Rectal smooth muscle tissue (tissue), 1 donor: ENCODE measurements at regions not wholly inside any gene's neighbourhood (a gene's known extent, or its start where the extent isn't known, plus 50 kb on each side); places are given as distances from the start of the nearest gene placed in this dataset.
"Not testable (repeated sequence)": the region's sequence is repeated elsewhere in the genome, so short reads cannot be mapped to it uniquely, and the experiment has no call there.

Experiments used
- H3K27ac ChIP-seq: one replicate; pipeline ENCODE4 v1.7.0; 2013; ENCODE audit warnings: low read depth, low read length, inconsistent platforms
- H3K27me3 ChIP-seq: one replicate; pipeline ENCODE4 v1.7.0; 2013; ENCODE audit warnings: low read length; ENCODE audit not compliant: control insufficient read depth, insufficient read depth
- H3K36me3 ChIP-seq: one replicate; pipeline ENCODE4 v1.7.0; 2013; ENCODE audit warnings: low read length; ENCODE audit not compliant: control insufficient read depth, insufficient read depth
- H3K4me1 ChIP-seq: one replicate; pipeline ENCODE4 v1.7.0; 2013; ENCODE audit warnings: low read length; ENCODE audit not compliant: control insufficient read depth, insufficient read depth
- H3K4me3 ChIP-seq: one replicate; pipeline ENCODE4 v1.7.0; 2013; ENCODE audit warnings: low read length
- H3K9ac ChIP-seq: one replicate; pipeline ENCODE4 v1.7.0; 2013; ENCODE audit warnings: low read length

DNA sequence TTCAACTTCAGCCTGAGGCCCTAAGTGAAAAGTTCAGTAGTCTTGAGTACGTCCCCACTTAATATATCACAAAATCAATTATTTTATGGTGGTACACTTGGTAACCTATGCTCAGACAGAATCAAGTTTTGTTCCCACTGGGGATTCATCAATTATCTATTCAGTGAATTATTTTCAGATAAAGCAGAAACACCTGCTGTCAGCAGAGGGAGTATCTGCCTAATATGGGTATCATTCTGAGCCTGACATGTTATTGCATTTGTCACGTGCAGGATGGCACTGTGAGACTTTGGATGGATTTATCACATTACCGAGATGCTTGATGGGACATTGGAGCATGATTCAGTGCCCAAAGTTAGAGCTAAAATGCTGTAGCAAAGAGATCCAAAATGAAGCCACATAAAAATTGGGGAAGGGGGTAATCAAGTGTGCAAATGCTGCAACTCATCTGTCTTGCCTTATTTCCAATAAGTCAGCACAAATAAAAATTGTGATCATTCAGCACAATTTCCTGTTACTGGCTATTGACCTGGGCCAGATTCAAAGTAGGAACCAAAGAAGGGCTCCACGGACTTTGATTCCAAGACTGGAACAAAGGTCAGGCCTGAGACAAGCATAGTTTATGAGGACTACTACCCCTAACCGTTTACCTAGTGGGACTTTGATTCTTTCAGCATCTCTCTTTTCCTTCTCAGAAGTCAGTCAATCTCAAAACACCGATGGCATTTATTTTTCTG is 657.6 kb downstream of the LMO4 start:
- Histone ChIP-seq H3K36me3 (no peaks in the 10 kb centered on the region), H3K27ac (no peak overlapping the region), H3K9ac (no peak overlapping the region), H3K4me1 (no peaks in the 10 kb centered on the region), H3K4me3 (no peak overlapping the region), H3K27me3 (no peaks in the 10 kb centered on the region)

DNA sequence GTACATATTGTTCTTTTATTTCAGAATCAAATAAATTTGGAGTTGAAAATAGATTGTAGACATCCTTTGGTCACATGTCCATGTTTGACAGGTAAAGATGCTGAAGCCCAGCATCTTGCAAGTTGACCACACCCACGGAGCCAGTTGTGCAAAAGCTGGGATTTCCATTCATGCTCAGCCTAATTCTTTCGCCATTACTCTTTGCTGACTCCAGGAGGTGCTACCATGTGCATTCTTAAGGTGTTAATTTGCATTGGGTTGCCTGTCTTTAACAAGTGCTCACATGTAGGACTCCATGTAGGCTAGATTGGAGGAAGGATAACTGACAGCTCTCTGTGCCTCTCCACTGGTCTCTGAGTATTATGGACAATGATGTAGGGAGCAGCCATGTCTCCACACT is 660.7 kb downstream of the LMO4 start:
- no peaks in the 10 kb centered on the region for H3K27me3 ChIP-seq
- no peak overlapping the region for H3K9ac ChIP-seq
- no peak overlapping the region for H3K27ac ChIP-seq
- H3K4me3 ChIP-seq = no peak overlapping the region
- H3K4me1 ChIP-seq = no peaks in the 10 kb centered on the region
- H3K36me3 ChIP-seq = no peaks in the 10 kb centered on the region

DNA sequence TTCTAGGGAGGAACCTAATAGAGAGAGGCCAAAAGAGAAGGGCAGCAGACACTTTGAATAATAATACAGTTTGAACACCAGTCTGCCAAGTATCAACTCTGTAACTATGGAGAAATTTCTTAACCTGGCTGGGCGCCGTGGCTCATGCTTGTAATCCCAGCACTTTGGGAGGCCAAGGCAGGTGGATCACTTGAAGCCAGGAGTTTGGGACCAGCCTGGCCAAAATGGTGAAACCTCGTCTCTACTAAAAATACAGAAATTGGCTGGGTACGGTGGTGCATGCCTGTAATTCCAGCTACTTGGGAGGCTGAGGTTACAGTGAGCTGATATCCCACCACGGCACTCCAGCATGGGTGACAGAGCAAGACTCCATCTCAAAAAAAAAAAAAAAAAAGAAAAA is 663.9 kb downstream of the LMO4 start:
- H3K27me3 ChIP-seq, H3K27ac ChIP-seq, H3K9ac ChIP-seq, H3K4me1 ChIP-seq, H3K4me3 ChIP-seq, H3K36me3 ChIP-seq: not testable (repeated sequence)

DNA sequence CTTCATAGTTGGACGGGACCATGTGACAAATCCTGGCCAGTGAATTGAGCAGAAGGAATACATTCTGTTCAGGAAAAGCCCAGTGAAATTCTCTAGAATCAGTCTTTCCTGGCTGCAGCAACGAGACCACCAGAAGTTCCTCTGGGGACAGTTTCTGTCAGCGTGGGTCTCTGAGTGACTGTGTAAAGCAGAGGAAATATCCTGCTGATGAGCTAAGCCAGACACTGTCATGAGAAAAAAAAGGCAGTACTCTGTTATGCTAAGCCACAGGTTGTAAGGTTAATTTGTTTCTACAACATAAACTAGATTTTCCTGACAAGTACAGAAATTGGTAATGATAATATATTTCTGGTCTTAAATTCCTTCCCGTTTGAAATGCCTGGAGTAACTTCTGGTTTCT is 664.4 kb downstream of the LMO4 start:
- H3K9ac ChIP-seq = no peak overlapping the region
- H3K4me1 ChIP-seq = no peaks in the 10 kb centered on the region
- no peak overlapping the region for H3K4me3 ChIP-seq
- no peak overlapping the region for H3K27ac ChIP-seq
- no peaks in the 10 kb centered on the region for H3K36me3 ChIP-seq
- no peaks in the 10 kb centered on the region for H3K27me3 ChIP-seq

DNA sequence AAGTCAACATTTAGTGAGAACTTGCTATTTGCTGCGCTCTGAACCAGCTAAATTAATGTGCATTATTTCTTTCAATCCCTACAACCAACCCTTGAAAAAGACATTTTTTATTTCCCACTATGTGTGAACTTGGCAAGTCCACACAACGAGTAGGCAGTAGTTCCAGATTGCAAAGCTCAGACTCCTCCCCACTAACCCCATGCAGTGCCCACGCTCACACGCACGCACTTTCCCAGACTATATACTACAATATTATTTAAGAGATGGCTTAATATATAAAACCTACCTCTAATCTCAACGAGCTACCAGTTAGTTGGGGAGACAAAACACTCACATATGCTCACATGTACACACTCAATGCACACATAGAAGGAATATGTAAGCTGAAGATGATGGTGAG is 671.2 kb downstream of the LMO4 start:
- no peaks in the 10 kb centered on the region for H3K4me1 ChIP-seq

DNA sequence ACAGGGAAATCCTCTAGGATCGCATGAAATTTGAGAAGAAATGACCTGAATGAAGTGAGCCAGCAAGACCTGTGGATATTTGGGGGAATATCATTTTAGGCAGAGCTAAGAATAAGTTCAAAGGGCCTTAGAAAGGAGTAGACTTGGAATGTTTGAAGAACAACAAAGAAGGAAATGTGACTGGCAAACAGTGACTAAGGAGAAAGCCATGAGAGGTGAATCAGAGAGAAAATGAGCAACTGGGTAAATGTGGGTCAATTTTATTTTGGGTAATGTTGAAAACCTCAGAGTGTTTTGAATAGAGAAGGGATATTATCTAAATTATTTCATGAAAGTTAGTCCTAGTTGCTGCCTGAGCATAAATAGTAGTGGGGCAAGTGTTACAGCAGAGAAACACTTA is 672.8 kb downstream of the LMO4 start:
- Histone ChIP-seq H3K27ac (no peak overlapping the region), H3K4me3 (no peak overlapping the region), H3K27me3 (no peaks in the 10 kb centered on the region), H3K9ac (no peak overlapping the region), H3K4me1 (no peaks in the 10 kb centered on the region), H3K36me3 (no peaks in the 10 kb centered on the region)

More for the DNA sequence above, 671.2 kb downstream of the LMO4 start:
- no peak overlapping the region for H3K9ac ChIP-seq
- H3K27me3 ChIP-seq = no peaks in the 10 kb centered on the region
- no peaks in the 10 kb centered on the region for H3K36me3 ChIP-seq
- no peak overlapping the region for H3K27ac ChIP-seq
- H3K4me3 ChIP-seq = no peak overlapping the region

DNA sequence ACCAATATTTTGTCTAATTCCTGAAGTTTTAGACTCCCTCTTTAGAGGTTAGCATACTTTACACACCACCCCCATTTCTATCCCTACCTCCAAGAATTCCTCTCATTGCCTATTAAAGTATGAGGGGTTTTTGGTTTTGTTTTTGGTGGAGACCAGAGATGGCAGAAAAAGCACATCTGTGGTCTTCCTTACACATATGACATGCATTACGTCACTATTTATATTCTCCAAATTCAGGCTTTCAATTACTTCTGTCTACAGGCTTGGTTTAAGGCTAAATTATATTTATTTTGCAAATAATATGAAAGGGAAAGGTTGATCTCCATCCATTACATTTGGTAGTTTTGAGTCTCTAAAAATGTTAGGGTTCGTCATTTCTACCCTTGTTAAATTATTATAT is 674.6 kb downstream of the LMO4 start:
- H3K27me3 ChIP-seq = no peaks in the 10 kb centered on the region
- no peak overlapping the region for H3K4me3 ChIP-seq
- H3K27ac ChIP-seq = no peak overlapping the region
- H3K9ac ChIP-seq = no peak overlapping the region
- no peaks in the 10 kb centered on the region for H3K36me3 ChIP-seq
- no peaks in the 10 kb centered on the region for H3K4me1 ChIP-seq

DNA sequence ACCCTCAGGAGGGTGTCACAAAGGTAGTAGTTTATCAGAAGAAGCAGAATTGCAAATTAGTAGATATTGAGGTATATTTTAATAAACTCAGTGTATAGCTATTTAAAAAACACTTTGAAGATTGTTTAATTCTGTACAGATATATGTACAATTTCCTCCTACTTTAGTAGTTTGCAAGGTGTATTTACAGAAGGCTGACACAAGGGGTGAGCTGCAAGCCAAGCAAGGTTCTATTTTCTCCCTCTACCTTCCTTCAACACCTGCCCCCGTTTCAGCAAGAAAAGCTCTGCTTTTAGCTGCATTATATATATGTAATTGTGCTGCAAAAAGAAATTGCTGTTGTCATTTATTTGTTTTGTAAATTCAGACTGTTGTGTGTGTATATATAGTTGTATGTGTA is 674.2 kb upstream of the PKN2 start:
- no peaks in the 10 kb centered on the region for H3K4me1 ChIP-seq
- H3K4me3 ChIP-seq = no peak overlapping the region
- no peak overlapping the region for H3K9ac ChIP-seq
- H3K36me3 ChIP-seq = no peaks in the 10 kb centered on the region
- no peaks in the 10 kb centered on the region for H3K27me3 ChIP-seq
- H3K27ac ChIP-seq = no peak overlapping the region

DNA sequence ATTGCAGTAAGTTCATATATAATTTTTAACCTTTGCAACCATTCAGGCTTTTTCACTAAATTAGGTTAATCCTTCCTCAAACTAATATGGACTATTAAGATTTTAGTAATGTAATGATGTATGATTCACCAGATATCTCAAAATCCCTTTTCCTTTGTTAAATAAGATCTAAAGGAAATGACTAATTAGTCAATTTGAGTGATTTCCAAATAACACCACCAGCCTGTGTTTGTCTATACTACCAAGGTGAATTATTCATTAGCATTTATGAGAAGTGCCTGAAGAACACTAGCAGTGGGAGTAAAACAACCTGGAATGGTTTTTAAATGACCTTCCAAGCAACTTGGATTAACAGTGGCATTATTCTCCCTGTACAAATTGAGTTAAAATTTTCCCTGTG is 670.6 kb upstream of the PKN2 start:
- Histone ChIP-seq H3K4me3 (no peak overlapping the region), H3K9ac (no peak overlapping the region), H3K27ac (no peak overlapping the region), H3K4me1 (no peaks in the 10 kb centered on the region), H3K27me3 (no peaks in the 10 kb centered on the region), H3K36me3 (no peaks in the 10 kb centered on the region)

DNA sequence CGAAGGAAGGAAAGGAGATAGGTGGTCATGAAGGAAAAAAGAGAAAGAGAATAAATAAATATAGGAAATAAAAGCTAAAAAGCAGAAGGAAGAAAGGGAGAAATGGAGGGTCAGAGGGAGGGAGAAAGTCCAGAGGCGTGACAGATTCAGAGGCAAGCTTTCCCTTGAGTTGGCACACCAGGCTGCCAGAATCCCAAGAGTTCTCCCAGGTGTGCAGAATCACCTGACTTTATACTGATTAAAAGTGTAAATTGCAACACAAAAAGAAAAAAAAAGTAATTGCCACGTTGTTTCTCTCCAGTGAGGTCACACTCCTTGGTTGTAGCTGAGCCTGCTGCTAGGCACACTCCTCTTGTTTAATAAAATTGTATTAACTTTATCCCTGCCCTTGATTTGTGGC is 669.9 kb upstream of the PKN2 start:
- H3K4me1 ChIP-seq = no peaks in the 10 kb centered on the region
- H3K36me3 ChIP-seq = no peaks in the 10 kb centered on the region
- no peak overlapping the region for H3K27ac ChIP-seq
- no peaks in the 10 kb centered on the region for H3K27me3 ChIP-seq
- H3K9ac ChIP-seq = no peak overlapping the region
- no peak overlapping the region for H3K4me3 ChIP-seq

DNA sequence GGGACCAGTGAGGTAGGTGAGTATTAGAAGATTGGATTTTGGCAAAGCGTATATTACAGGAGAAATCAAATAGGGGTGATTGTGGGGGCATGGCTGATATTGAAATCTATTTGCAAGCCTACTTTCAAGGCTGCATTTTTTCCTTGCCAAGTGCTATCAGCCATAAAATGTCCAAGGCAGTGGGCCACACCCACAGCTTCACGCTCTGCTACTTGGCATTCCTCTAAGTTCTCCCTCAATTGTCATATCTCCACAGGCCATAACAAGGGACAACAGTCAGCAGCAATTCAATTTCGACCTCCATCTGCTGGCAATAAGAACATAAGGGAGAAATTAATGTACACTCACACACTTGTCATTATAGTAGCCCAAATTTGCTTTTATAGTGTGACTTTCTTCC is 667.1 kb upstream of the PKN2 start:
- Histone ChIP-seq H3K27me3 (no peaks in the 10 kb centered on the region), H3K9ac (no peak overlapping the region)

DNA sequence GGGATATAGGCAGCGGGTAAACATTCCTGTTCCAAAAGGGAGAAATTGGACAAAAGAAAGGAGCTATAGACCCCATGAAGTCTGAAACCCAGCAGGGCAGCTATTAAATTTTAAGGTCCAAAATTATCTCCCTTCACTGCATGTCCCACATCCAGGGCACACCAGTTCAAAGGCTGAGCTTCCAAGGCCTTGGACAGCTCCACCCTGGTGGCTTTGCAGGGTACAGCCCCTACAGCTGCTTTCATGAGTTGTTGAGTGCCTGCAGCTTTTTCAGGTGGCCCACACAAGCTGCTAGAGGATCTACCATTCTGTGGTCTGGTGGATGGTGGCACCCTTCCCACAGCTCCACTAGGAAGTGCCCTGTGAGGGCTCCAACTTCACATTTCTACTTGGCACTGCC is 662.5 kb upstream of the PKN2 start:
- no peak overlapping the region for H3K9ac ChIP-seq

More for the DNA sequence above, 667.1 kb upstream of the PKN2 start:
- Histone ChIP-seq H3K27ac (no peak overlapping the region), H3K36me3 (no peaks in the 10 kb centered on the region), H3K4me1 (no peaks in the 10 kb centered on the region), H3K4me3 (no peak overlapping the region)

DNA sequence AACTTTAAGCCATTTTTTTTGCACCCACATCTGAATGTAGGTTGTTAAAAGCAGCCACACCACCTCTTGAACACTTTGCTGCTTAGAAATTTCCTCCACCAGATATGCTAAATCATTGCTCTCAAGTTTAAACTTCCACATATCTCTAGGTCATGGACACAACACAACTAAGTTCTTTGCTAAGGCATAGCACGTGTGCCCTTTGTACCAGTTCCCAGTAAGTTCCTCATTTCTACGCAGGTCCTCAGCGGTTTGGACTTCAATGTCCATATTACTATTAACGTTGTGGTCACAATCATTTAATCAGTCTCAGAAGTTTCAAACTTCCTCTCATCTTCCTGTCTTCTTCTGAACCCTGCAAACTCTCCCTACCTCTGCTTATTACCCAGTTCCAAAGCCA is 661.6 kb upstream of the PKN2 start:
- H3K36me3 ChIP-seq = no peaks in the 10 kb centered on the region
- no peak overlapping the region for H3K4me3 ChIP-seq
- H3K9ac ChIP-seq = no peak overlapping the region
- no peak overlapping the region for H3K27ac ChIP-seq
- H3K27me3 ChIP-seq = no peaks in the 10 kb centered on the region
- H3K4me1 ChIP-seq = no peaks in the 10 kb centered on the region

More for the DNA sequence above, 662.5 kb upstream of the PKN2 start:
- H3K4me3 ChIP-seq = no peak overlapping the region
- no peaks in the 10 kb centered on the region for H3K36me3 ChIP-seq
- H3K4me1 ChIP-seq = no peaks in the 10 kb centered on the region
- H3K27ac ChIP-seq = no peak overlapping the region
- H3K27me3 ChIP-seq = no peaks in the 10 kb centered on the region
